ENCODE measurements at regions not wholly inside any gene's neighbourhood (a gene's known extent, or its start where the extent isn't known, plus 50 kb on each side); places are given as distances from the start of the nearest gene placed in this dataset.

DNA sequence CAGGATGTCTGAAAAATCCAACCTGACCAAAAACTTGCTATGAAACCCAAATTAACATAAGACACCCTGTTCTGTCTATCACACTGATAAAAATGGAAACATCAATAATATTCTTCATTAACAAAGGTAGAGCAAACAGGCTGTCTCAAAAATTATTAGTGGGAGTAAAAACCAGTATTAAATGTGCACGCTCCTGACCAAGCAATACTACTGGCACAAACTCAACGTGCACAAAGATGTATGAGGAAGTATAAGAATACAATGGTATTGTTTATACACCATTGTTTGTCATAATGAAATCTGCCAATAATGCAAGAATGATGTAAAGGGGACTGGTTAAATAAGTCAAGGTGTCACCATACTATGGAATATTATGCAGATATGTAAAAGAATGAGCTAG is 288.5 kb downstream of the MN1 start:
- TF ChIP-seq, protein P1, sequence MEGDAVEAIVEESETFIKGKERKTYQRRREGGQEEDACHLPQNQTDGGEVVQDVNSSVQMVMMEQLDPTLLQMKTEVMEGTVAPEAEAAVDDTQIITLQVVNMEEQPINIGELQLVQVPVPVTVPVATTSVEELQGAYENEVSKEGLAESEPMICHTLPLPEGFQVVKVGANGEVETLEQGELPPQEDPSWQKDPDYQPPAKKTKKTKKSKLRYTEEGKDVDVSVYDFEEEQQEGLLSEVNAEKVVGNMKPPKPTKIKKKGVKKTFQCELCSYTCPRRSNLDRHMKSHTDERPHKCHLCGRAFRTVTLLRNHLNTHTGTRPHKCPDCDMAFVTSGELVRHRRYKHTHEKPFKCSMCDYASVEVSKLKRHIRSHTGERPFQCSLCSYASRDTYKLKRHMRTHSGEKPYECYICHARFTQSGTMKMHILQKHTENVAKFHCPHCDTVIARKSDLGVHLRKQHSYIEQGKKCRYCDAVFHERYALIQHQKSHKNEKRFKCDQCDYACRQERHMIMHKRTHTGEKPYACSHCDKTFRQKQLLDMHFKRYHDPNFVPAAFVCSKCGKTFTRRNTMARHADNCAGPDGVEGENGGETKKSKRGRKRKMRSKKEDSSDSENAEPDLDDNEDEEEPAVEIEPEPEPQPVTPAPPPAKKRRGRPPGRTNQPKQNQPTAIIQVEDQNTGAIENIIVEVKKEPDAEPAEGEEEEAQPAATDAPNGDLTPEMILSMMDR (IDR thresholded peaks at IDR 0.05; ENCODE audit: insufficient read depth, low read length, poor library complexity, severe bottlenecking) = no peak
- no peak overlapping the region for H3K4me3 ChIP-seq (ENCODE audit: low read depth, low read length)
- DNase-seq (ENCODE audit: low read depth) = no peak

DNA sequence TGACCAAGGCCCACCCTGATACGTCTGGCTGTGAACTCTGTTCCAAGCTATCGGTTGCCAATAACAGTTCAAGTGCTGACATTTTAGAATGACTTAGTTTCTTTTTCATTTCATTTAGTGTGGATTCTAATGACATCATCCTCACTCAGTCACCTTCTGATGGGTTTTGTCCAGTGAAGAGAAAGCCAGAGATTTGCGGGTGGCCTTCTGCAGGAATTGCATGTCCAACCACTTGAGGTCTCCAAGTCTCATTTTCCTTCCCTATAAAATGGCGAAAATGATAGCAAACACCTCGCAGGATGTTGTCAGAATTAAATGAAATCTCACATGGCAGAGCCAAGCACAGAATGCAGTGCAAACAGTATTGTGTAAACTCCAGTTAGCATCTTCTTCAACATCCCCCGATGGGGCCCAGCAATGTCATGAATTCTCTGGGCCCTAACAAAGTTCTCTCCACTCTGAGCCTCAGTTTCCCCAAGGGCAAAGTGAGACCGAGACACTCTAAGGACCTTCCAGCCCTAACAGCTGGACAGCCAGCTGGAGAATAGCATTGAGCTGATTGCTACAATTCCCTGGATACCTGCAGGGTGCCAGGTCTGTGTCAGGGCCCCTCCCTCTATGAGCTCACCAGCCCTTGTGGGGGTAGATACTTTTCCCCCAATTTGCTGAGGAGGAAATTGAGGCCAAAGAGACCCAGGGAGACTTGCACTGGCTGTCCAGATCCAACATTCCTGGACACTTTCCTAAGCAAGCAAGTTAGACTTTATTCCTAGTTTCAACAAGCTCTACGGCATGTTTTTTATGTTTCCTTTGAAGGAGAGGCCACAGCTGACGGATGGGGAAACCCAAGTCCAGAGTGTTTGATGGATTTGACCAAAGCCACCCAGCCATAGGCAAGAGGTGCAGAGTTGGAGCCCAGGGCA is 286.7 kb downstream of the MN1 start:
- Histone ChIP-seq H3K4me3 (ENCODE audit: low read depth, low read length) (no peak overlapping the region), H3K27me3 (ENCODE audit: control insufficient read depth, insufficient read depth, low read length) (no peaks in the 10 kb centered on the region), H3K36me3 (ENCODE audit: control insufficient read depth, insufficient read depth, low read length) (no peaks in the 10 kb centered on the region)
- no peak for DNase-seq (ENCODE audit: low read depth)
- TF ChIP-seq, protein P1 (IDR thresholded peaks at IDR 0.05; ENCODE audit: insufficient read depth, low read length, poor library complexity, severe bottlenecking) = no peak

More for the DNA sequence above, 288.5 kb downstream of the MN1 start:
- Histone ChIP-seq H3K27me3 (ENCODE audit: control insufficient read depth, insufficient read depth, low read length) (no peaks in the 10 kb centered on the region), H3K36me3 (ENCODE audit: control insufficient read depth, insufficient read depth, low read length) (no peaks in the 10 kb centered on the region)

DNA sequence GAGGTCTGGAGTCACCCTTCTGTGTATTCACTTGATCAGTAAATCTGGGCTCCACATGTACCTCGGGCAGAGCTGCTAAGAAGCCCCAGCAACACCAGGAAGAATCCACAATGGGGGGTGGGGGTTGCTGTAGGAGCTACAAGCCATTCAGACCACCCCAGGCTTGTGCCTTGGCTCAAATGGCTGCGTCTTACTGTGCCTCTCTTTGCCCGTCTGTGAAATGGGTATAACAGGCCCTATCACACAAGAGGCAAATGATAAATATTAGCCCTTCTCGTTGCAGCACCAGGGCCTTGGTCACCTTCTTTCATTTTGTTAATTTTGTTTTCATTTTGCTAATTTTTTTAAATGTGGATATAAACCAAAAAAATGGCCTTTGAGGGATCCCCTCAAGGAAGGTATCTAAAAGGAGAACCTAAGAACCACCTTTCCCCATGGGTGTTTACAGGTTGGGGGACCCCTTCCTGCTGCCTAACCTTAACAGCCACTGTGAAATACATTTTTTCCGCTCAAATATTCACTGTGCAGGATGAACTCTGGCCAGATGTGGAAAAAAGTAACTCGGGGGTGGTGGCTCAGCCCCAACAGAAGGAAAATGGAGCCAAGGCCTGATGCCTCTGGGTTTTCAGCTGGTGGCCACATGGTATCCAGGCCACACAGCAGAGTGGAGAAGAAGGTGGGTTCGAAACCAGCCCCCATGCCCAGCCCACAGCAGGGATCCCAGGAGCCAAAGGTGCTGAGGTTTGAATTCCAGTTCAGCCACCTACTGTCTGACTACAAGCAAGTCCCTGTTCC is 284.0 kb downstream of the MN1 start:
- TF ChIP-seq, protein P1 (IDR thresholded peaks at IDR 0.05; ENCODE audit: insufficient read depth, low read length, poor library complexity, severe bottlenecking) = no peak
- no peaks in the 10 kb centered on the region for H3K27me3 ChIP-seq (ENCODE audit: control insufficient read depth, insufficient read depth, low read length)

DNA sequence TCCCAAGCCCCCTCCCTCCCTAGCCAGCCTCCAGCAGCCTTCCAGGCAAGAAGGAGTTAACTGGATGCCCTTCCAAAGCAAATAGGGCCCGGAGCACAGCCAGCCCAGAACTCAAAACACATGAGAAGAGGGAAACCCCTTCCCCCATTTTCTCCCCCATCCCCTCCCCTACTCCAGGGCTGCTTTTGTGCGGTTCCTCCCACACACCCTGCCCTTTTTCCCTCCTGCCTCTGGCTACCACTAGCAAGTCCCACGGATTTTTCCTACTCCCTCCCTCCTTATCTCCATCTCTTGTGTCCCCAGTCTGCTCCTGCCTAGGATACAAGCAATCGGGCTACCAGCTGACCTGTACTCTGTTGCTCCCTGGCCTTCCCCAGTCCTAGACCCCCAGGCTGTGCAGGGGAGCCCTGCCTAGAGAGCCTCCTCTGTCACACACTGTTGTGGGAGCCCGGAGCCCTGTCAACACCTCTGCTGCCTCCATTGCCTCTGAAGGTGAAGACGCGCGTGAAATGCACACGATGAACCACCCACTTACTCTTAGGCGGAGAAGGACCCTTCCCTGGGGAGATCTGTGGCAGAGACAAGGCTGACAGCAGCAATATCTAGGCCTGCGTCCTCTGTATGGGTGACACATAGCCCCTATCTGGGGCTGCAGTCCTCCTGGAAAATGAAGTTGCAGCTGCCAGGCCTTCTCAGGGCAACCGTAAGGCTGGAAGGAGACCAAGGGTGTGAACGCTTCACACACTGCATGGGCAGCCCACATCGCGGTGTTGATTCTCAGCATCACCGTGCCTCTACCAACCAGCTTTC is 282.8 kb downstream of the MN1 start:
- TF ChIP-seq, protein P1 (IDR thresholded peaks at IDR 0.05; ENCODE audit: insufficient read depth, low read length, poor library complexity, severe bottlenecking) = no peak
- no peaks in the 10 kb centered on the region for H3K27me3 ChIP-seq (ENCODE audit: control insufficient read depth, insufficient read depth, low read length)
- no peak for DNase-seq (ENCODE audit: low read depth)

More for the DNA sequence above, 284.0 kb downstream of the MN1 start:
- Histone ChIP-seq H3K4me3 (ENCODE audit: low read depth, low read length) (no peak overlapping the region), H3K36me3 (ENCODE audit: control insufficient read depth, insufficient read depth, low read length) (no peaks in the 10 kb centered on the region)
- no peak for DNase-seq (ENCODE audit: low read depth)

DNA sequence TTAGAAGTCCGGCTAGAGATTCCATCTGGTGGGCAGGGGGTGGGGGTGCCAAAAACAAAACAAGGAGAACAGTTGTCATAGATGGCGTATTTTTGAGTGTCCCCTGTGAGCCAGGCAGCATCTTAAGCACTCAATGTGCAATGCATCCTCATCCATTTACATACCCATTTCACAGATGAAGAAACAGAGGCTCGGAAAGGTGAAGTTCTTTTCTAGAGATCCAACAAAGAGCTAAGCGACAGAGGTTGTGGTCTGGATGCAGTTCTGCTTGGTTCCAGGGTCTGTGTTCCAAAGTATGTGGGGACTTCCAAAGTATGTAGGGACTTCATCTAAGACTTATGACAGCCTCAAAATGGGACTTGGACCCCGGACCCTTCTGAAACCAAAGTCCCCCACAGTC is 277.8 kb downstream of the MN1 start:
- Histone ChIP-seq H3K27me3 (ENCODE audit: control insufficient read depth, insufficient read depth, low read length) (no peaks in the 10 kb centered on the region), H3K36me3 (ENCODE audit: control insufficient read depth, insufficient read depth, low read length) (no peaks in the 10 kb centered on the region), H3K4me3 (ENCODE audit: low read depth, low read length) (no peak overlapping the region)
- TF ChIP-seq, protein P1 (IDR thresholded peaks at IDR 0.05; ENCODE audit: insufficient read depth, low read length, poor library complexity, severe bottlenecking) = no peak
- DNase-seq (ENCODE audit: low read depth) = no peak

More for the DNA sequence above, 282.8 kb downstream of the MN1 start:
- H3K4me3 ChIP-seq (ENCODE audit: low read depth, low read length) = no peak overlapping the region
- H3K36me3 ChIP-seq (ENCODE audit: control insufficient read depth, insufficient read depth, low read length) = no peaks in the 10 kb centered on the region

All from kidney epithelial cell (primary cell).